Left ventricle myocardium superior (tissue), 1 donor: ENCODE measurements at regions not wholly inside any gene's neighbourhood (a gene's known extent, or its start where the extent isn't known, plus 50 kb on each side); places are given as distances from the start of the nearest gene placed in this dataset.
"Not testable (repeated sequence)": the region's sequence is repeated elsewhere in the genome, so short reads cannot be mapped to it uniquely, and the experiment has no call there.

Experiments
- ATAC-seq: fragments of 200-7000 bp; cut with Tn5 transposase; one replicate; pipeline ENCODE4 v1.9.1; 2020; ENCODE audit warnings: mild to moderate bottlenecking, moderate library complexity
- DNase-seq: peaks from one replicate; pipeline ENCODE4 v3.0.0-alpha.2; 2020
- intact Hi-C: fragments of 100-400 bp; cut with micrococcal nuclease; formaldehyde crosslinking; loops from one replicate; pipeline ENCODE4 v1.11.0; 2022
- donor health status: DM: no; HTN: yes; CAD: no; lungs with severe emphysema.

- ATAC-seq: no peak
Measured at GRCh38 chr7:125445836-125446235, 516.2 kb upstream of the POT1 start.

GRCh38 chr7:125444864-125445263 lies 515.2 kb upstream of the POT1 start:
- DNase-seq (no peak), ATAC-seq (no peak)
- intact Hi-C loops: no loop called here

More at GRCh38 chr7:125445836-125446235, 516.2 kb upstream of the POT1 start:
- intact Hi-C loops: no loop called here
- no peak for DNase-seq

GRCh38 chr7:125436220-125436619 lies 506.6 kb upstream of the POT1 start:
- intact Hi-C loops: no loop called here
- DNase-seq (no peak), ATAC-seq (no peak)

- intact Hi-C loops: no loop called here
- ATAC-seq (no peak), DNase-seq (no peak)
Measured at GRCh38 chr7:125431349-125431748, 501.7 kb upstream of the POT1 start.

GRCh38 chr7:125430013-125430412 lies 500.4 kb upstream of the POT1 start:
- DNase-seq: no peak
- intact Hi-C loops: no loop called here
- ATAC-seq: no peak

GRCh38 chr7:125427676-125428075 lies 498.1 kb upstream of the POT1 start:
- intact Hi-C loops: no loop called here
- ATAC-seq (no peak), DNase-seq (no peak)

GRCh38 chr7:125425506-125425905 lies 495.9 kb upstream of the POT1 start:
- DNase-seq (no peak), ATAC-seq (no peak)
- intact Hi-C loops: no loop called here

GRCh38 chr7:125424721-125425120 lies 495.1 kb upstream of the POT1 start:
- no peak for ATAC-seq
- intact Hi-C loops: no loop called here
- DNase-seq: no peak

- DNase-seq (no peak), ATAC-seq (no peak)
- intact Hi-C loops: no loop called here
Measured at GRCh38 chr7:125423458-125424155, 494.0 kb upstream of the POT1 start.

- DNase-seq, intact Hi-C loops, ATAC-seq: not testable (repeated sequence)
Measured at GRCh38 chr7:125421407-125421806, 491.8 kb upstream of the POT1 start.

- no peak for DNase-seq
- no peak for ATAC-seq
- intact Hi-C loops: no loop called here
Measured at GRCh38 chr7:125412890-125413665, 483.5 kb upstream of the POT1 start.

GRCh38 chr7:125409921-125410320 lies 480.3 kb upstream of the POT1 start:
- ATAC-seq (no peak), DNase-seq (no peak)
- intact Hi-C loops: no loop called here

GRCh38 chr7:125406111-125406510 lies 476.5 kb upstream of the POT1 start:
- ATAC-seq (no peak), DNase-seq (no peak)
- intact Hi-C loops: no loop called here

- intact Hi-C loops: no loop called here
- ATAC-seq (no peak), DNase-seq (no peak)
Measured at GRCh38 chr7:125399408-125399807, 469.8 kb upstream of the POT1 start.

GRCh38 chr7:125396466-125397151 lies 467.0 kb upstream of the POT1 start:
- ATAC-seq: no peak
- intact Hi-C loops: no loop called here

GRCh38 chr7:125391921-125392320 lies 462.3 kb upstream of the POT1 start:
- no peak for DNase-seq
- intact Hi-C loops: no loop called here
- no peak for ATAC-seq

More at GRCh38 chr7:125396466-125397151, 467.0 kb upstream of the POT1 start:
- DNase-seq: no peak

GRCh38 chr7:125390981-125391380 lies 461.4 kb upstream of the POT1 start:
- DNase-seq: no peak
- no peak for ATAC-seq
- intact Hi-C loops: no loop called here

GRCh38 chr7:125386211-125386610 lies 456.6 kb upstream of the POT1 start:
- no peak for ATAC-seq
- DNase-seq: no peak
- intact Hi-C loops: no loop called here

GRCh38 chr7:125383324-125383723 lies 453.7 kb upstream of the POT1 start:
- intact Hi-C loops: no loop called here
- DNase-seq (no peak), ATAC-seq (no peak)

GRCh38 chr7:125382401-125382800 lies 452.8 kb upstream of the POT1 start:
- intact Hi-C loops: no loop called here
- ATAC-seq (no peak), DNase-seq (no peak)
